Central memory CD8-positive, alpha-beta T cell (primary cell): ENCODE measurements at regions not wholly inside any gene's neighbourhood (a gene's known extent, or its start where the extent isn't known, plus 50 kb on each side); places are given as distances from the start of the nearest gene placed in this dataset.

ENCODE experiments used
- ATAC-seq: fragments of 150-1000 bp; cut with Tn5 transposase; replicated peaks from 2 replicates; pipeline ENCODE4 v1.10.0; 2022; ENCODE audit warnings: mild to moderate bottlenecking, moderate FRiP score, moderate number of reproducible peaks; ENCODE audit not compliant: poor library complexity, severe bottlenecking; ENCODE audit errors: extremely low read depth
- DNase-seq, 2 donors: peaks; one replicate each; pipeline ENCODE4 v3.0.0; 2021; ENCODE audit warnings: low spot score in 2 of 2
- H3K27ac Mint-ChIP-seq: one replicate; pipeline ENCODE4 v1.8.0; 2022; ENCODE audit warnings: low read depth, mild to moderate bottlenecking, moderate library complexity, mixed read lengths
- H3K27me3 Mint-ChIP-seq: one replicate; pipeline ENCODE4 v1.8.0; 2022; ENCODE audit warnings: mixed read lengths
- H3K36me3 Mint-ChIP-seq: one replicate; pipeline ENCODE4 v1.8.0; 2022; ENCODE audit warnings: mild to moderate bottlenecking, moderate library complexity, mixed read lengths; ENCODE audit not compliant: insufficient read depth
- H3K4me1 Mint-ChIP-seq: one replicate; pipeline ENCODE4 v1.8.0; 2022; ENCODE audit warnings: mixed read lengths
- H3K4me3 Mint-ChIP-seq: one replicate; pipeline ENCODE4 v1.8.0; 2022; ENCODE audit warnings: mild to moderate bottlenecking, moderate library complexity, mixed read lengths
- H3K9me3 Mint-ChIP-seq: one replicate; pipeline ENCODE4 v1.8.0; 2022; ENCODE audit warnings: mixed read lengths

- no peaks in the 10 kb centered on the region for H3K9me3 Mint-ChIP-seq
- no peaks in the 10 kb centered on the region for H3K36me3 Mint-ChIP-seq
- H3K27ac Mint-ChIP-seq, result no peak overlapping the region
- DNase-seq, result no peak
- no peak overlapping the region for H3K4me3 Mint-ChIP-seq
- H3K27me3 Mint-ChIP-seq, result no peaks in the 10 kb centered on the region
- H3K4me1 Mint-ChIP-seq, result no peaks in the 10 kb centered on the region
- no peak for ATAC-seq
Measured at GRCh38 chr18:2082676-2083075, 488.6 kb downstream of the METTL4 start.

GRCh38 chr18:2083691-2084090 is 487.6 kb downstream of the METTL4 start:
- DNase-seq (no peak), ATAC-seq (no peak)
- H3K4me3 Mint-ChIP-seq, result no peak overlapping the region
- no peaks in the 10 kb centered on the region for H3K27me3 Mint-ChIP-seq
- H3K9me3 Mint-ChIP-seq, result no peaks in the 10 kb centered on the region
- H3K27ac Mint-ChIP-seq, result no peak overlapping the region
- no peaks in the 10 kb centered on the region for H3K4me1 Mint-ChIP-seq
- H3K36me3 Mint-ChIP-seq, result no peaks in the 10 kb centered on the region

GRCh38 chr18:2086439-2086838 is 484.9 kb downstream of the METTL4 start:
- Mint-ChIP-seq H3K27ac (no peak overlapping the region), H3K4me3 (no peak overlapping the region), H3K27me3 (no peaks in the 10 kb centered on the region), H3K4me1 (peaks cover 5% of the 10 kb centered on the region), H3K36me3 (no peaks in the 10 kb centered on the region), H3K9me3 (no peaks in the 10 kb centered on the region)
- DNase-seq (no peak), ATAC-seq (no peak)

GRCh38 chr18:2087877-2088673 is 483.2 kb downstream of the METTL4 start:
- H3K4me3 Mint-ChIP-seq, result no peak overlapping the region
- H3K4me1 Mint-ChIP-seq, result peaks cover 5% of the 10 kb centered on the region
- ATAC-seq, result no peak
- H3K36me3 Mint-ChIP-seq, result no peaks in the 10 kb centered on the region
- no peak for DNase-seq
- H3K9me3 Mint-ChIP-seq, result no peaks in the 10 kb centered on the region
- no peaks in the 10 kb centered on the region for H3K27me3 Mint-ChIP-seq
- H3K27ac Mint-ChIP-seq, result no peak overlapping the region

- H3K4me3 Mint-ChIP-seq, result no peak overlapping the region
- no peak overlapping the region for H3K27ac Mint-ChIP-seq
- H3K36me3 Mint-ChIP-seq, result no peaks in the 10 kb centered on the region
- DNase-seq (no peak), ATAC-seq (peak; percentile 32)
- peaks cover 5% of the 10 kb centered on the region for H3K4me1 Mint-ChIP-seq
- H3K27me3 Mint-ChIP-seq, result no peaks in the 10 kb centered on the region
- H3K9me3 Mint-ChIP-seq, result no peaks in the 10 kb centered on the region
Measured at GRCh38 chr18:2089396-2089795, 481.9 kb downstream of the METTL4 start.

GRCh38 chr18:2091937-2092336 is 479.4 kb downstream of the METTL4 start:
- no peaks in the 10 kb centered on the region for H3K27me3 Mint-ChIP-seq
- H3K36me3 Mint-ChIP-seq, result no peaks in the 10 kb centered on the region
- DNase-seq (no peak), ATAC-seq (no peak)
- no peak overlapping the region for H3K4me3 Mint-ChIP-seq
- H3K4me1 Mint-ChIP-seq, result peaks cover 5% of the 10 kb centered on the region
- H3K9me3 Mint-ChIP-seq, result no peaks in the 10 kb centered on the region
- H3K27ac Mint-ChIP-seq, result no peak overlapping the region

- no peaks in the 10 kb centered on the region for H3K4me1 Mint-ChIP-seq
- ATAC-seq (no peak), DNase-seq (no peak)
- no peaks in the 10 kb centered on the region for H3K36me3 Mint-ChIP-seq
- H3K27ac Mint-ChIP-seq, result no peak overlapping the region
- H3K27me3 Mint-ChIP-seq, result no peaks in the 10 kb centered on the region
- no peak overlapping the region for H3K4me3 Mint-ChIP-seq
- H3K9me3 Mint-ChIP-seq, result no peaks in the 10 kb centered on the region
Measured at GRCh38 chr18:2096551-2096950, 474.8 kb downstream of the METTL4 start.

- Mint-ChIP-seq H3K27ac (no peak overlapping the region), H3K36me3 (no peaks in the 10 kb centered on the region), H3K27me3 (no peaks in the 10 kb centered on the region), H3K4me1 (no peaks in the 10 kb centered on the region), H3K4me3 (no peak overlapping the region), H3K9me3 (no peaks in the 10 kb centered on the region)
- DNase-seq (no peak), ATAC-seq (no peak)
Measured at GRCh38 chr18:2100694-2101213, 470.6 kb downstream of the METTL4 start.

GRCh38 chr18:2102022-2102421 is 469.3 kb downstream of the METTL4 start:
- Mint-ChIP-seq H3K36me3 (no peaks in the 10 kb centered on the region), H3K4me1 (no peaks in the 10 kb centered on the region), H3K4me3 (no peak overlapping the region), H3K9me3 (no peaks in the 10 kb centered on the region), H3K27me3 (no peaks in the 10 kb centered on the region), H3K27ac (no peak overlapping the region)
- DNase-seq (no peak), ATAC-seq (no peak)

- Mint-ChIP-seq H3K4me3 (no peak overlapping the region), H3K27ac (no peak overlapping the region), H3K9me3 (no peaks in the 10 kb centered on the region), H3K4me1 (no peaks in the 10 kb centered on the region), H3K27me3 (no peaks in the 10 kb centered on the region), H3K36me3 (no peaks in the 10 kb centered on the region)
- DNase-seq (no peak), ATAC-seq (no peak)
Measured at GRCh38 chr18:2103299-2103698, 468.0 kb downstream of the METTL4 start.

- Mint-ChIP-seq H3K4me1 (no peaks in the 10 kb centered on the region), H3K4me3 (no peak overlapping the region), H3K9me3 (no peaks in the 10 kb centered on the region), H3K27me3 (no peaks in the 10 kb centered on the region), H3K27ac (no peak overlapping the region), H3K36me3 (no peaks in the 10 kb centered on the region)
- peak; percentile 24 for ATAC-seq
- no peak for DNase-seq
Measured at GRCh38 chr18:2104620-2105462, 466.5 kb downstream of the METTL4 start.

GRCh38 chr18:2108591-2108990 is 462.7 kb downstream of the METTL4 start:
- no peaks in the 10 kb centered on the region for H3K4me1 Mint-ChIP-seq

GRCh38 chr18:2111456-2111855 is 459.8 kb downstream of the METTL4 start:
- Mint-ChIP-seq H3K36me3 (no peaks in the 10 kb centered on the region), H3K9me3 (no peaks in the 10 kb centered on the region), H3K27me3 (peaks cover 51% of the 10 kb centered on the region), H3K27ac (no peak overlapping the region), H3K4me3 (no peak overlapping the region), H3K4me1 (no peaks in the 10 kb centered on the region)
- ATAC-seq (no peak), DNase-seq (no peak)

More at GRCh38 chr18:2108591-2108990, 462.7 kb downstream of the METTL4 start:
- no peak overlapping the region for H3K27ac Mint-ChIP-seq
- H3K36me3 Mint-ChIP-seq, result no peaks in the 10 kb centered on the region
- peaks cover 29% of the 10 kb centered on the region for H3K27me3 Mint-ChIP-seq
- H3K4me3 Mint-ChIP-seq, result no peak overlapping the region
- DNase-seq, result no peak
- no peak for ATAC-seq
- H3K9me3 Mint-ChIP-seq, result no peaks in the 10 kb centered on the region
